HG02798 (cell line): ENCODE measurements at regions not wholly inside any gene's neighbourhood (a gene's known extent, or its start where the extent isn't known, plus 50 kb on each side); places are given as distances from the start of the nearest gene placed in this dataset.
"Not testable (repeated sequence)": the region's sequence is repeated elsewhere in the genome, so short reads cannot be mapped to it uniquely, and the experiment has no call there.

Experiments used
- ATAC-seq: cut with Tn5 transposase; IDR thresholded peaks from one replicate; pipeline ENCODE4 v1.9.1; 2021; ENCODE audit warnings: mild to moderate bottlenecking; ENCODE audit not compliant: unreplicated experiment, poor library complexity

DNA sequence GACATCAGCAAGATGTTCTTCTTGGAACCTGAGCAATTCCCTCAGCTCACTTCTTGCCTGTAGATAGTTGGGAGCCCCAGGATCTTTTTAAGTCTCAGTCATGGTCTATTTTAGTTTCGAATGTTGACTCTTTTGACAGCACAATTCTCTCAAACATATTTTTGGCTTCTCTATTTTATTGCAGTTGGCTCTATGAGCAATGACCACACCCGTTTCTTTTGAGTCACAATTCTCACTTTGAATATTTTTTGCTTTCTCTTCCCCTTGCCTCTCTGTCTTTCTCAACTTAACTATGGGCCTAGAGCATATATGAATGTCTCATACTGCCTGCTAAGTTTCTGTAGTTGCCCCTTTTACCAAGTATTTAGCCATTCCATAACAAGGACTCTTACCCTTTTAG lies 222.8 kb downstream of the PTN start:
- peak; percentile 75 for ATAC-seq

DNA sequence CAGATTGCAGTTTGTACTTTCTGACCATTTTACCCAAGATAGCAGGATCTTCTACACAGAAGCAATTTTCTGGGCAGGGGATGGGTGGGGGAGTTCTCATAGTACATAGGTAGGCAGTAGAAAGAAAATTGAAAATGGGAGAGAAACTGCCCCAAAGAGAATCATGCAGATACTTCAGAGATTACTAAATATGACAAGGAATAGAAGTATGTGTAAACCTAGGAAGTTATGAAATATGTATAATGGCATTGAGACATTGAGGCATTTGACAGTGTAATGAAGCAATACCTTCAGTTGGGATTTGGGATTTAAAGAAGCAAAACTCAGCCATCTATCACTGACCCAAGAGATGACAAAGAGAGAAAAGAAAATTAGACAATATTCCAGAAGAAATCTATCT lies 233.0 kb downstream of the PTN start:
- no peak for ATAC-seq

DNA sequence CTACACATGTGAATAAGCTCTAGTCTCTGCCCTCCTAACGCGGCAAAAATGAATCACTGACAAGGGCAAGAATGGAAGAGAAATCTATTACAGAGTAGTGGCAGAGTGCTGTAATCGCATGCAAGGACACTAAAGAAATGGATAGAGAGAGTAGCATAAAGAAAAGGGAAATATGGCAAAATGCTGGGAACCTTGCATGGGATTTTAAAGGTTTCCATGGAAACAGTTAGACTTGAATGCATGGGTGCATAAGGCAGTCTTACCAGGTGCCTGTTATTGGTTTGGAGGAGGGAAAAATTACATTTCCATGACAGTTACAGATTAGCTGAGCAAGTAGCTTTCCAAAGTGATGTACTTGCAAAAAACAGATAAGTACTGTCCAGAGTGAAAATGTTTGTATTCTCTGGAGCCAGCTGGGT lies 233.4 kb downstream of the PTN start:
- ATAC-seq: no peak

DNA sequence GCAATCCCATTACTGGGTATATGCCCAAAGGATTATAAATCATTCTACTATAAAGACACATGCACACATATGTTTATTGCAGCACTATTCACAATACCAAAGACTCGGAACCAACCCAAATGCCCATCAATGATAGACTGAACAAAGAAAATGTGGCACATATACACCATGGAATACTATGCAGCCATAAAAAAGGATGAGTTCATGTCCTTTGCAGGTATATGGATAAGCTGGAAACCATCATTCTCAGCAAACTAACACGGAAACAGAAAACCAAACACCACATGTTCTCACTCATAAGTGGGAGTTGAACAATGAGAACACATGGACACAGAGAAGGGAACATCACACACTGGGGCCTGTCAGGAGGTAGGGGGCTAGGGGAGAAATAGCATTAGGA lies 235.7 kb downstream of the PTN start:
- not testable (repeated sequence) for ATAC-seq

DNA sequence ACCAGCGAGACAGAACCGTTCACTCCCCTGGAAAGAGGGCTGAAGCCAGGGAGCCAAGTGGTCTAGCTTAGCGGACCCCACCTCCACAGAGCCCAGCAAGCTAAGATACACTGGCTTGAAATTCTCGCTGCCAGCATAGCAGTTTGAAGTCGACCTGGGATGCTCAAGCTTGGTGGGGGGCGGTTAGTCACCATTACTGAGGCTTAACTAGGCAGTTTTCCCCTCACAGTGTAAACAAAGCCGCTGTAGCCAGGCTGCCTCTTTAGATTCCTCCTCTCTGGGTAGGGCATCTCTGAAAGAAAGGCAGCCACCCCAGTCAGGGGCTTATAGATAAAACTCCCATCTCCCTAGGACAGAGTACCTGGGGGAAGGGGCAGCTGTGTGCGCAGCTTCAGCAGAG lies 235.1 kb downstream of the CHRM2 start:
- not testable (repeated sequence) for ATAC-seq

DNA sequence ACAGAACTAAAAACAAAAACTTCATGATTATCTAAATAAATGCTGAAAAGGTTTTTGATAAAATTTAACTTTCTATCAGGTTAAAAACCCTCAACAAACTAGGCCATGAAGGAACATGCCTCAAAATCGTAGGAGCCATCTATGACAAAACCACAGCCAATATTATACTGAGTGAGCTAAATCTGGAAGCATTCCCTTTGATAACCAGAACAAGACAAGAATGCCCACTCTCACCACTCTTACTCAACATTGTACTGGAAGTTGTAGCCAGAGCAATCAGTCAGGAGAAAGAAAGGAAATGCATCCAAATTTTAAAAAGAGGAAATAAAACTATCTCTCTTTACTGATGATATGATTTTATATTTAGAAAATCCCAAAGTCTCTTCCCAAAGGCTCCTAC lies 228.7 kb downstream of the CHRM2 start:
- ATAC-seq: no peak

DNA sequence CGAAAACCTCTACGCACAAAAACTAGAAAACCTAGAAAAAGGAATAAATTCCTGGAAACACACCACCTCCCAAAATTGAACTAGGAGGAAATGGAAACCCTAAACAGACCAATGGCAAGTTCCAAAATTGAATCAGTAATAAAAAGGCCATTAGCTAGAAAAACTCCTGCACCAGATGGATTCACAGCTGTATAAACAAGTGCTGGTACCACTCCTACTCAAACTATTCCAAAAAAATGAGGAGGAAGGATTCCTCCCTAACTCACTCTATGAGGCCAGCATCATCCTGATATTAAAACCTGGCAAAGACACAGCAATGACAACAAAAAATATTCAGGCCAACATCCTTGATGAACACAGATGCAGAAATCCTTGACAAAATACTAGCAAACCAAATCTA lies 228.2 kb downstream of the CHRM2 start:
- ATAC-seq: no peak

DNA sequence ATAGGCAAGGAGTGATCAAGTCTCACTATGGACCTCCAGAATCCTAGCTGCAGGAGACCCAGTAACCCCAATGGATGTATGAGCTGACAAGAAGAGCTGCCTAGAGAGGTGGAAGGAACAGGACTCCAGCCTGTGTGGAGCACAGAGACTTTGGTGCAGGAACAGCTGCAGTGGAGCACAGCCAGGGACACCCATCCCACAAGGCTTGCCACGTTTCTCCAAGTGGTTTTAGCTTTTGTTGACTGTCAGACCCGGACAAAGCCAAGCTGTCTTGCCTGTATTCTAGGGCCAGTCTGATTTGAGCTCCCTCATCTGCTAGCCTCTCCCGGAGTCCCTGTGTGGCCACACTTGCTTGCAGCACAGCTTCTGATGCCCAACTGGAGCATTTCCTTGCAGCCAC lies 224.7 kb downstream of the CHRM2 start:
- no peak for ATAC-seq

DNA sequence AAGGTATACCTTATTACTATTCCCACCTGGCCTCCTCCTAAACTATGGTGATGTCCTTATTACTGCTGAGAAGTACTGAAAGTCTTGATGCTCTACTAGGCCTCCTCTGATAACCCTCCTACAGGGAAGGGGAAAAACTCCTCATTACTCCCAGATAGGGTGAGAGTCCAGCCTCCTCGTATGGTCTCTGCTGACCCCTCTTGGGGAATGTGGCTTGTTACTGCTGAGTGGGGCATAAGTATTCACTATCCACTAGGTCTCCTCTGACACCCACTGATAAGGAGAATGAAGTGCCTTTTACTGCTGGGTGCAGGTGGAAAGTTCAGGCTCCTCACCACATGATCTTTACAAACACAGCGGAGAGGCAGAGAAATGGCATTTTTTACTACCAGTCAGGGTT lies 222.9 kb downstream of the CHRM2 start:
- no peak for ATAC-seq

DNA sequence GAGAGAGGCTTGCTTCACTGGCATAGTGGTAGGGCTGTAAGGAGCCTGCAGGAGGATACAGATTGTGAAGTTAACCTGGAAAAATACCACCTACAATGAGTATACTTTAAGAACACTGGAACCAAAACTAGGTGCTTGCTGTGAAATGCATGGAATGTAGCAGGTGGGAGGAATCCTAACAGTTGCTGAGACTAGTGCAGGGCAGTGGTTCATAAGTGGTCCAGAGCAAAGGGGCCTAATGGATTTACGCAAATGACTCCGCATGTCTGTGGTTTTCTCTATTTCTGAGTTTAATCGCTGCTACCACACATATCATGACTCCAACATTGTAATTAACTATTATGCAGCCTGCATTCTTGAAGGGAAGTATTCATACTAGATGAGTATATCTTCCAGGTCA lies 218.4 kb downstream of the CHRM2 start:
- ATAC-seq: no peak

DNA sequence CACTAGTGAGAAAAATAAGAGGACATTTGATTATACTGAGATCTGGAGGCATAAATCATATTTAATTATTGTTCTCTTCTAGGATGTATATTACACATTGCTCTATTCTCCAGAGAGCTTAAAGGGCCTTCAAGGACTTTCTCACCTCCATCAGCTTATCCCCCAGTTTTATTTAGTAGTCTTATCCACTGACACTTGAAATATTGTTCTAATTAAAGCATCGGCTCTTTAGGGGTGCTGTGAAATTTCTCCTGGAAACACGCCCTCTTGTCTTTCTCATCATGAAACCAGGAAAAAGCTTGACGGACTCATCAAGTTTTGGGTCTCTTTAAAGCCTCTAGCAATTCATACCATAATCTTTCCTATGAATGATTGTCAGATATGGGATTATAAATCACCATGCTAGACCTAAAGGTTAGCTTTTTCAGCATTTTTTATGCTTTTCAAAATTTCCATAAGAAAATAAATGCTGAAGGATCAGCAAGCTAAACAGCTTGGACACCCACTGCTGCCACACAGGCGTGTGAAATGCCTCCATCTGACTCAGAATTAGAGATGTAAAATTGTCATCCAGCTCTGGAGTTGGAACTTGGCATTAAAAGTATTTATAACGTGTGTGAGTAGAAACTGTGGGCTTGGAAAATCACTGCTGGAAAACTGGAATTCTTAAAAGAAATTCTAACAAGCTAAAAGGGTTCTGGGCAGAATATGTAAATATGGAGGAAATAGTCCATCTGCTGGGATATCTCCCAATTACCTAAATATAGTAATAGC lies 216.3 kb downstream of the CHRM2 start:
- ATAC-seq: no peak

DNA sequence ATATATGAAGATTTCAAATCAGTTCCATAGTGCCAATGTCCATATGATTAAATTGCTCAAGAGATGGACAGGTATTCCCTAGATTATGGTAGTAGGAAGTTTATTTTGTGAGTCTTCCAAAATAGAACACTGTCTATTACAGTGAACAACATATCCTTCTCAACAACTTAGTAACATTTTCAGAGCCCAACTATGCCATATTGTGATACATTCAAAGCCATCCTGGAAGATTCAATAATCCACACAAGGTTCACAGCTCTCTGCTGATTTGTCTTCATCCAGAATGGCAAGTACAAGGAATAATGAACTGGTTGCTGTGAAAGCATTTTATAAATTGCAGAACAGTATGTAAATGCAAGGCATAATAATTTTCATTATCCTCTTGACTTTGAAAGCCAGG lies 213.9 kb downstream of the CHRM2 start:
- no peak for ATAC-seq

DNA sequence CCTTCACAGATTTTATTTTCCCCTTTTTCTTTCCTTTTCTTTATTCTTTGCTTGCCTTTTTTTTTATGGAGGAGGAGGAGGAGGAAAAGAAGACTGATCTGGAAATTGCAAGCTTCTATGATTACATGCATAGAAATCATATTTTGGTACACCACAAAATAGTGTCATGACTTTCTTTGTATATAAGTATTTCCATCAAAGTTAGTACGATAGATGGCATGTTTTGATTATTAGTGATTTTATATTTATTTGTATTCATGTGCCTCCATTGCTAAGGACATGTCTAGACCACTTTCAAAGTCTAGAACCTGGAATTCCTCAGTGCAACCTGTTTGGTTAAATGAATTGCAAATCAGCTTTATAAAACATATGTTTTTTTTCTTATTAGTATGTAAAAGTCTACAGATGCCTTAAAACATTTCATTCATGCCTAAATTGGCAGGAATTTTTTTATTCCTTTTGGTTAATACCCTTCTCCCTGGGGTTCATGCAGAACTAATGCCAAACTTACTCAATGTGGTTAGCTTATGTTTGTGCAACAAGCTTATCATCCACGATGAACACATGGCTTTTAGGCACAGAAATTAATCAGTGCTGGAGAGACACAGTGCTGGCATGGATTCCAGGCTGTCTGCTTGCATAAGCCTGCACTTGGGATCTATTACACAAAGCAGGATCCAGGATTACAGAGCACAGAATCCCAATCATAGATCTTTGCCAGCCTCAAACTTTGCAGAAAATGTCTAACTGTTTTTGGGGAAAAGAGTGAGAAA lies 213.1 kb downstream of the CHRM2 start:
- ATAC-seq: no peak

DNA sequence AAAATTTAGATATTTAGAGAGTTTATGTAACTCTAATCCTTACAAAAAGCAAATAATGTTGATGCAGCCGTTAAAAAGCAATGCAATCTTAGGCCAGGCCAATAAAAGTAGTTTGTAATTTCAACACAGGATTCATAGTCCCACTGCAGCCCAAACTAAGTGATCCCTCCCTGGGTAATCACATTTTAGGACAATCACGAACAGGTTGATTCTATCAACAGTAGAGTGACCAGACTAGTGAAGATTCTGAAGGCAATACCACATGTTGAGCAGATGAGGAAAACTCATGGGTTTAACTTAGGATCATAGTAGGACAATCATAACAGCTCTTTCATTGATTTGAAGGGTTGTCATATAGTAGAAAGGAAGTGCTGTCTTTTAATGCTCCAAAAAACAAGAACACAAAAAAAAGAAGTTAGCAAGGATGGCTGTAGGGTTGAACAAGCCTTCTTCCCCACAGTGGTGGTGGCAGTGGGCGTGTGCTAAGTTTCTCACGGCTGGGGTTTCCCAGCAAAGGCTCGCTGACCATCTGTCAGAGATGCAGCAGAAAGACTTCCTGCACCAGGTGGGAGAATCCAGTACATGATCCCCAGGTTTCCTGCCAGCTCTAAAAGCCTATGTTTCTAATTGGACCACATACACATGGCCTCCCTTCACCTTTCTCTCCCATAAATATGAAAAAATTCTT lies 212.2 kb downstream of the CHRM2 start:
- peak; percentile 71 for ATAC-seq

DNA sequence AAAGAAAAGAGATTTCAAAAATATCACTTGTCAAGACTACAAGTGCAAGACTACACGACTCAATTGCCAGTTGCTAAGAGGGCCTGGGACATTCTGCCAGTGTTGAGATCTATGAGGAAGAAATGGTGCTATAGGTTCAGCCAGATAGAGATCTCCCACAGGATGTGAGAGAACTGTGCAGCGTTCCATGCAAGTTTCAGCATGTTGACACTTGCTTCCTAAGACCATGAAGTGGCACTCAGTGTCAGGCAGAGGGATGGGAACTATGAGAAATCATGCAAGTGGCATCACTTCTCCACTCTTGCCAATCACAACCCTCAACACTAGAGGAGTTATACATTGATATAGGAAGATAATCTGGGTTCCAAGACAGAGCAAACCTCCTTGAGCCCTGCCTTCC lies 210.3 kb downstream of the CHRM2 start:
- no peak for ATAC-seq

DNA sequence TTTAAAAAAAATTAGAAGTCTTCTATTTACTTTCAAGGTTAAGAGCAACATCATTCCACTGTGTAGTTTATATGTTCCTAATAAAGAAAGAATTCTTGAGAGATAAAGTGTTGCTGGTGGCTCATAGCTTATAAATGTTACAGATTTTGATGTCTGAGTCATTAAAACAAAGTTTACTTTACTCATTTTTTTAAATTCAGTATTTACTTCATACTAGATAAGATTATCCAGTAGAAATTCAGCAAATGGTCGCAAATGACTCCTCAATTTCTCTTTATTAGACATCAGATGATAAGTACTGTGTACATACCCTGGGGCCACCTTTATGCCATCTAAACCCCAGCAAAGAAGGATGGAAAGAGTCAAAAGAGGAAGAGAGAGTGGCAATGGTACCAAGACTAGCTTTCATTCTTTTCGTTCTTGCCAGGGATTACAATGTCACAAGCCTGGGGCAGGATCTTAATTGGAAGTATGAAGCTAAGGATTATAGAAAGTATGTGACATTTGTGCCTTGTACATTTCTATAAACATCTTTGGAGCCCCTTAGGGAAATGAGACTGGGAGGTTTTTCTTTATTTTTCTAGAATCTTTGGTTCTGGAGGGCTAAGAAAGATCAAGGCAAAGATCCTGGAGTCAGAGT lies 206.1 kb downstream of the CHRM2 start:
- ATAC-seq: no peak

DNA sequence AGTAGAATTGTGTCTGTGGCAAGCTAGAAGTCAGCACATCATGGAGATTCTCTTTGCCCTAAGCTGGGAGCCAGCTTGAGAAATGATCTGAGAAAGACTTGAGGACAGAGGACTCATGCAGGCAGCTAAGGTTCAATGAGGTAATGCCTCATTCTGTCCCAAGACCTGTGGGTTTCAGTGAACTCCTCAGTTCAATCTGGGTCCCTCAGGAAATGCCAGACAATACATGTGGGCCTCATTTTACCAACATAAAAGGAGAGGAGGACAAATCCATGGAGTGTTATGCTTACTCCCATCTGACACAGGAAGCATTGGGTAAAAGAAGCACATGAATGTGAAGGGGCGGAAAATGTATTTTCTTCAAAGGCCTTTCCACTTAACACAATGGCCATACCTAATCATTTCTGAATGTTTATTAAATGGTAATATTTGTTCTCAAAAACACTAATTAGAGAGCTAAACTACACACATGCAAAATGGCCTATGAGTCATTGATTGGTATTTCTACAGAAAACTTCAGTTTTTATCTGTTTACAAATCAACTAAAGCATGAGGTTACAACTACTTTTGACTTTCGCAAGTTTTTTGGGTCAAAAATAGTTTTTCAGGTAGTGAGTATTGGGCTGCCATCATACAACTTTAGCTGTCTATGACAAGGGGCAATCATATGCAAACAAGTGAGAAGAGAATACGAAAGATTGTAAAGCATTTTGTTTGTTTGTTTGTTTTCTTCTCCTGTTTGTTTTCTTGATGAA lies 205.3 kb downstream of the CHRM2 start:
- ATAC-seq: no peak
